ENCODE measurements at regions not wholly inside any gene's neighbourhood (a gene's known extent, or its start where the extent isn't known, plus 50 kb on each side); places are given as distances from the start of the nearest gene placed in this dataset.

DNA sequence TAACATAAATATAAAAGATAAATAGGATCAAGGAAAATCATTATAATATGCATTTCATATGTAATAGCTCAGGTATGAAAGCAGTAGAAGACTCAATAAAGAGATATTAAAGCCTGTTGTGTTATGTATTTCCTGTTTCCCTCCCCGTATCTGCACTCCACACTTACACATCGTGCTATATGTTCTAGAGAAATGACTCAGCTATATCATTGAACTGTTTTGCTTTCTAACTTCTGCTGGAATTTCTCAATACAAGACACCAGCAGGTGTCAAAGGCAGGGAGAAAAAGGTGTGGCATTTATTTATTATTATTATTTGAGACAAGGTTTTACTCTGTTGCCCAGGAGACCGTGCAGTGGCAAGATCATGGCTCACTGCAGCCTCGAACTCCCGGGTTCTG is 842.8 kb upstream of the CNTN5 start:
- no peak overlapping the region for H3K4me2 ChIP-seq (ENCODE audit: low read depth, low read length)
- H4K91ac ChIP-seq (ENCODE audit: insufficient read depth, low read depth, low read length), result no peak overlapping the region
- H4K5ac ChIP-seq (ENCODE audit: low read depth, low read length), result no peak overlapping the region
- in situ Hi-C loops (cut with MboI; ENCODE audit: low sequenced_read_pairs), result no loop called here
- no peak overlapping the region for H3K9ac ChIP-seq (ENCODE audit: low read depth, low read length)
- ChIA-PET POLR2A (ENCODE audit: unreplicated experiment) (no interaction called here), CTCF (no interaction called here)
- H3K14ac ChIP-seq (replicated peaks; ENCODE audit: low read depth, low read length), result no peak overlapping the region
- no peak for TF ChIP-seq RFX5 (IDR thresholded peaks at IDR 0.05; ENCODE audit: low read depth, low read length)
- TF ChIP-seq NFE2L2 (IDR thresholded peaks at IDR 0.05; ENCODE audit: low read depth, low read length), result no peak
- TF ChIP-seq MAZ (IDR thresholded peaks at IDR 0.05; ENCODE audit: borderline replicate concordance, low read depth, low read length), result no peak
- no peak for TF ChIP-seq CHD1 (IDR thresholded peaks at IDR 0.05; ENCODE audit: low read depth, low read length)
- TF ChIP-seq FOS (IDR thresholded peaks at IDR 0.05; ENCODE audit: low read depth, low read length), result no peak
- TF ChIP-seq, protein P1, sequence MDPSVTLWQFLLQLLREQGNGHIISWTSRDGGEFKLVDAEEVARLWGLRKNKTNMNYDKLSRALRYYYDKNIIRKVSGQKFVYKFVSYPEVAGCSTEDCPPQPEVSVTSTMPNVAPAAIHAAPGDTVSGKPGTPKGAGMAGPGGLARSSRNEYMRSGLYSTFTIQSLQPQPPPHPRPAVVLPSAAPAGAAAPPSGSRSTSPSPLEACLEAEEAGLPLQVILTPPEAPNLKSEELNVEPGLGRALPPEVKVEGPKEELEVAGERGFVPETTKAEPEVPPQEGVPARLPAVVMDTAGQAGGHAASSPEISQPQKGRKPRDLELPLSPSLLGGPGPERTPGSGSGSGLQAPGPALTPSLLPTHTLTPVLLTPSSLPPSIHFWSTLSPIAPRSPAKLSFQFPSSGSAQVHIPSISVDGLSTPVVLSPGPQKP (IDR thresholded peaks at IDR 0.05; ENCODE audit: borderline replicate concordance, low read depth, low read length), result no peak
- TF ChIP-seq MAFK (IDR thresholded peaks at IDR 0.05; ENCODE audit: low read depth, low read length), result no peak
- no peaks in the 10 kb centered on the region for H3K4me1 ChIP-seq (ENCODE audit: control insufficient read depth, insufficient read depth, low read length)
- H3K27ac ChIP-seq (ENCODE audit: insufficient read depth, low read length), result no peak overlapping the region
- H3K9me3 ChIP-seq (ENCODE audit: control insufficient read depth, insufficient read depth, low read length), result peaks cover 6% of the 10 kb centered on the region
- H2AK9ac ChIP-seq (replicated peaks; ENCODE audit: low read depth, low read length, poor library complexity), result no peak overlapping the region
- H3K79me1 ChIP-seq (ENCODE audit: low read depth in 1 of 2, low read length in 2 of 2), result no peaks in the 10 kb centered on the region
- BruUV-seq (replicated peaks), result no TSS peak
- WGBS, 2 experiments (ENCODE audit: extremely low coverage in 2 of 2, insufficient read length in 1 of 2), result no CpG with 5 or more reads among the region's 5 CpGs
- intact Hi-C loops (cut with micrococcal nuclease), result no loop called here
- no peaks in the 10 kb centered on the region for H3K27me3 ChIP-seq (ENCODE audit: control insufficient read depth, insufficient read depth, low read length)
- no peak overlapping the region for H2BK20ac ChIP-seq (ENCODE audit: low read depth, low read length)
- dilution Hi-C loops (cut with HindIII; ENCODE audit: low sequenced_read_pairs, unreplicated experiment), result no loop called here
- H4K8ac ChIP-seq (ENCODE audit: low read depth in 2 of 2, low read length in 2 of 2), result no peak overlapping the region
- H3K23ac ChIP-seq (ENCODE audit: low read depth, low read length), result no peak overlapping the region
- no peak overlapping the region for H2AFZ ChIP-seq (replicated peaks; ENCODE audit: low read length, poor library complexity)
- H2BK15ac ChIP-seq (ENCODE audit: low read depth, low read length), result no peak overlapping the region
- no peak overlapping the region for H3K4me3 ChIP-seq (ENCODE audit: insufficient read depth, low read depth, low read length)
- ATAC-seq (ENCODE audit: low read depth), result no peak
- no peaks in the 10 kb centered on the region for H3K36me3 ChIP-seq (ENCODE audit: control insufficient read depth, insufficient read depth, low read length)
- no peak overlapping the region for H2BK5ac ChIP-seq (ENCODE audit: low read depth, low read length, poor library complexity, severe bottlenecking)
- no peak for DNase-seq
- H4K20me1 ChIP-seq (ENCODE audit: insufficient read depth, low read length), result no peaks in the 10 kb centered on the region
- H3K56ac ChIP-seq (ENCODE audit: extremely low read depth, insufficient read depth, low read length), result no peak overlapping the region
- H2AK5ac ChIP-seq (ENCODE audit: low read depth, low read length), result no peak overlapping the region
- H3K4ac ChIP-seq (ENCODE audit: low read depth, low read length), result no peak overlapping the region
- no peaks in the 10 kb centered on the region for H3K9me1 ChIP-seq (ENCODE audit: insufficient read depth, low read length)
- H3K18ac ChIP-seq (ENCODE audit: low read depth, low read length), result no peak overlapping the region
- H2BK120ac ChIP-seq (ENCODE audit: low read depth, low read length), result no peak overlapping the region

All from IMR-90 (cell line).